CD8-positive, alpha-beta memory T cell (primary cell): ENCODE measurements at regions not wholly inside any gene's neighbourhood (a gene's known extent, or its start where the extent isn't known, plus 50 kb on each side); places are given as distances from the start of the nearest gene placed in this dataset.
"Not testable (repeated sequence)": the region's sequence is repeated elsewhere in the genome, so short reads cannot be mapped to it uniquely, and the experiment has no call there.

ENCODE experiments used
- CTCF ChIA-PET: fragments of 350-600 bp; sonication (Branson Sonifier 250); formaldehyde crosslinking; loops from one replicate; lab custom pipeline; 2021; ENCODE audit warnings: antibody characterized with exemption; lab: Charles Lee
- POLR2A ChIA-PET: fragments of 350-600 bp; sonication (Branson Sonifier 250); formaldehyde crosslinking; loops from one replicate; lab custom pipeline; 2021; ENCODE audit warnings: antibody characterized with exemption; lab: Charles Lee
- DNase-seq, 5 donors: peaks; one replicate each; pipeline versions ENCODE4 v3.0.0 to v3.0.0-alpha.2; 2020 to 2022; ENCODE audit warnings: mixed read lengths in 1 of 5
- H3K27ac ChIP-seq: one replicate; pipeline ENCODE4 v1.7.0; 2013; ENCODE audit warnings: low read depth, mild to moderate bottlenecking, low read length, moderate library complexity
- H3K27me3 ChIP-seq: 2 replicates; pipeline ENCODE4 v1.7.0; 2013; ENCODE audit warnings: low read length, mild to moderate bottlenecking; ENCODE audit not compliant: insufficient read depth, poor library complexity, severe bottlenecking
- H3K36me3 ChIP-seq: 2 replicates; pipeline ENCODE4 v1.7.0; 2013; ENCODE audit warnings: mild to moderate bottlenecking, low read length, moderate library complexity; ENCODE audit not compliant: insufficient read depth
- H3K4me1 ChIP-seq: 2 replicates; pipeline ENCODE4 v1.7.0; 2013; ENCODE audit warnings: mild to moderate bottlenecking, low read length, moderate library complexity; ENCODE audit not compliant: insufficient read depth
- H3K4me3 ChIP-seq: 2 replicates; pipeline ENCODE4 v1.7.0; 2013; ENCODE audit warnings: mild to moderate bottlenecking, low read length
- H3K9me3 ChIP-seq: 2 replicates; pipeline ENCODE4 v1.7.0; 2013; ENCODE audit warnings: mild to moderate bottlenecking, low read length
- H3K27ac Mint-ChIP-seq, 8 donors: one replicate each; pipeline ENCODE4 v1.8.0; 2020 to 2021; ENCODE audit warnings: mixed read lengths in 8 of 8, mild to moderate bottlenecking in 6 of 8, inconsistent platforms in 3 of 8, moderate library complexity in 3 of 8
- H3K27me3 Mint-ChIP-seq, 2 donors: one replicate each; pipeline ENCODE4 v1.8.0; 2020 to 2021; ENCODE audit warnings: mixed read lengths in 2 of 2, mild to moderate bottlenecking in 1 of 2, moderate library complexity in 1 of 2
- H3K36me3 Mint-ChIP-seq, 3 donors: one replicate each; pipeline ENCODE4 v1.8.0; 2020 to 2021; ENCODE audit warnings: mixed read lengths in 3 of 3, inconsistent platforms in 1 of 3, mild to moderate bottlenecking in 1 of 3
- H3K4me1 Mint-ChIP-seq, 3 donors: one replicate each; pipeline ENCODE4 v1.8.0; 2020 to 2021; ENCODE audit warnings: mixed read lengths in 3 of 3, inconsistent platforms in 1 of 3, mild to moderate bottlenecking in 1 of 3
- H3K4me3 Mint-ChIP-seq, 7 donors: one replicate each; pipeline ENCODE4 v1.8.0; 2020 to 2021; ENCODE audit warnings: mixed read lengths in 7 of 7, mild to moderate bottlenecking in 6 of 7, moderate library complexity in 4 of 7, inconsistent platforms in 2 of 7
- H3K9me3 Mint-ChIP-seq, 5 donors: one replicate each; pipeline ENCODE4 v1.8.0; 2020 to 2022; ENCODE audit warnings: mixed read lengths in 5 of 5, mild to moderate bottlenecking in 3 of 5, moderate library complexity in 2 of 5, inconsistent platforms in 1 of 5

DNA sequence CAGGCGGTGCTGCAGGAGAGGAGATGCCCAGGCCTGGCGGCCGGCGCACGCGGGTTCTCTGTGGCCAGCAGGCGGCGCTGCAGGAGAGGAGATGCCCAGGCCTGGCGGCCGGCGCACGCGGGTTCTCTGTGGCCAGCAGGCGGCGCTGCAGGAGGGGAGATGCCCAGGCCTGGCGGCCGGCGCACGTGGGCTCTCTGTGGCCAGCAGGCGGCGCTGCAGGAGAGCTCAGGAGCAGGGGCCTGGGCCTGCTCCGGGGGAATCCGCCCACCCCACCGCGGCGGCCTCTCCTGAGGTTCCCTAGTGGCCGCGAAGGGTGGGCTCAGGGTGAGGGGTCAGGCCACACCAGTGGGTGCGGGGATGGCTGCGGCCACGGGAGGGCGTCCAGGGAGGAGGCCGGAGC is 75.9 kb downstream of the OR4F16 start:
- POLR2A ChIA-PET, H3K4me1 Mint-ChIP-seq, H3K27ac Mint-ChIP-seq, H3K4me3 Mint-ChIP-seq, H3K4me3 ChIP-seq, H3K36me3 ChIP-seq, H3K9me3 Mint-ChIP-seq, DNase-seq, H3K27me3 Mint-ChIP-seq, H3K27me3 ChIP-seq, H3K27ac ChIP-seq, H3K4me1 ChIP-seq, H3K36me3 Mint-ChIP-seq, CTCF ChIA-PET, H3K9me3 ChIP-seq: not testable (repeated sequence)

GRCh38 chr1:609161-609560 is 77.3 kb downstream of the OR4F16 start:
- H3K27me3 ChIP-seq, POLR2A ChIA-PET, H3K36me3 ChIP-seq, CTCF ChIA-PET, H3K9me3 ChIP-seq, H3K36me3 Mint-ChIP-seq, H3K9me3 Mint-ChIP-seq, H3K4me3 Mint-ChIP-seq, H3K27ac ChIP-seq, H3K27ac Mint-ChIP-seq, H3K4me1 Mint-ChIP-seq, H3K27me3 Mint-ChIP-seq, H3K4me3 ChIP-seq, H3K4me1 ChIP-seq, DNase-seq: not testable (repeated sequence)

- H3K27ac Mint-ChIP-seq, H3K36me3 Mint-ChIP-seq, H3K9me3 Mint-ChIP-seq, H3K4me1 Mint-ChIP-seq, H3K4me3 ChIP-seq, CTCF ChIA-PET, H3K9me3 ChIP-seq, H3K27me3 Mint-ChIP-seq, H3K36me3 ChIP-seq, H3K27me3 ChIP-seq, H3K4me1 ChIP-seq, POLR2A ChIA-PET, H3K27ac ChIP-seq: not testable (repeated sequence)
- DNase-seq = peak in 3 of 5 donors; percentile 13 to 46 (median 30)
- H3K4me3 Mint-ChIP-seq = peak overlapping the region in 1 of 7 donors; percentile 11
These were observed 81.2 kb downstream of the OR4F16 start for GRCh38 chr1:605279-605678.

DNA sequence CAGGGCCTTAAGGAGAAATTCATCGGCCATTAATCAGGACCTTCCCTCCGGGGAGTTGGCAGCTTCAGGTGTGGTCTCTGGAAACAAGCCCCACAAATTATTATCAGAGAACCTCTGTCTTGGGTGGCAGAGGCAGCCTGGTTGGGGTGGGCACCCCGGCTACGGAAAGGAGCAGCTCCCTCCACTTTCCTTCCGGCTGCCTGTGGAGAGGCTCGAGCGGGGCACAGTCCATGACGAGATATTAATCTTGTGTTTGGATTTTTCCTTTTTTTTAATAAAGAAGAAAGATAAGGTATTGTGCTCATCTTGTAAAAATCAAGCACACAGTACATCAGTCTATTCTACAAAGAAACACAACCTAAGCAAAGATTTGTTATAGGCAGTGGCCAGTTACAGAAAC is 98.2 kb downstream of the OR4F16 start:
- POLR2A ChIA-PET = not testable (repeated sequence)

GRCh38 chr1:585992-586391 is 100.5 kb downstream of the OR4F16 start:
- H3K9me3 ChIP-seq, H3K27me3 Mint-ChIP-seq, H3K27ac ChIP-seq, H3K36me3 ChIP-seq, POLR2A ChIA-PET, H3K4me1 ChIP-seq, H3K4me3 ChIP-seq, H3K27ac Mint-ChIP-seq, H3K4me3 Mint-ChIP-seq, H3K9me3 Mint-ChIP-seq, H3K36me3 Mint-ChIP-seq, H3K4me1 Mint-ChIP-seq, CTCF ChIA-PET, H3K27me3 ChIP-seq: not testable (repeated sequence)
- DNase-seq = peak; percentile 28 to 66 (median 32)

More for the DNA sequence above, 98.2 kb downstream of the OR4F16 start:
- CTCF ChIA-PET, H3K27me3 Mint-ChIP-seq, H3K4me3 Mint-ChIP-seq, H3K36me3 Mint-ChIP-seq, H3K4me1 Mint-ChIP-seq, H3K27ac ChIP-seq, DNase-seq, H3K4me3 ChIP-seq, H3K9me3 Mint-ChIP-seq, H3K9me3 ChIP-seq, H3K36me3 ChIP-seq, H3K4me1 ChIP-seq, H3K27me3 ChIP-seq, H3K27ac Mint-ChIP-seq: not testable (repeated sequence)
